ENCODE measurements at regions not wholly inside any gene's neighbourhood (a gene's known extent, or its start where the extent isn't known, plus 50 kb on each side); places are given as distances from the start of the nearest gene placed in this dataset.
"Not testable (repeated sequence)": the region's sequence is repeated elsewhere in the genome, so short reads cannot be mapped to it uniquely, and the experiment has no call there.

GRCh38 chr18:78273876-78274275 lies 705.7 kb upstream of the SALL3 start:
- H2AFZ ChIP-seq (ENCODE audit: low read depth, low read length): no peak overlapping the region
- no peaks in the 10 kb centered on the region for H3K36me3 ChIP-seq (ENCODE audit: insufficient read depth, low read length)
- H3K4me3 ChIP-seq (ENCODE audit: low read length): no peak overlapping the region
- H3K27me3 ChIP-seq (ENCODE audit: insufficient read depth, low read depth, low read length): no peaks in the 10 kb centered on the region
- no peak for TF ChIP-seq REST (IDR thresholded peaks at IDR 0.05; ENCODE audit: borderline replicate concordance)
- TF ChIP-seq RAD21 (conservative IDR thresholded peaks at IDR 0.05): no peak
- no peak for TF ChIP-seq POLR2AphosphoS5 (IDR thresholded peaks at IDR 0.05)
- no peak for TF ChIP-seq SMC3 (conservative IDR thresholded peaks at IDR 0.05; ENCODE audit: poor library complexity)
- TF ChIP-seq CTCF (IDR thresholded peaks at IDR 0.05; ENCODE audit: poor library complexity, severe bottlenecking): no peak
- no peak for TF ChIP-seq EP300 (conservative IDR thresholded peaks at IDR 0.05; ENCODE audit: poor library complexity, severe bottlenecking)
- TF ChIP-seq MXI1 (conservative IDR thresholded peaks at IDR 0.05; ENCODE audit: poor library complexity, severe bottlenecking): no peak
- TF ChIP-seq EZH2 (IDR thresholded peaks at IDR 0.05; ENCODE audit: borderline replicate concordance, insufficient read depth, low read length, poor library complexity, severe bottlenecking): no peak
- TF ChIP-seq TAF1 (IDR thresholded peaks at IDR 0.05; ENCODE audit: low read depth): no peak
- H3K79me2 ChIP-seq (replicated peaks; ENCODE audit: insufficient read depth, low read length): no peaks in the 10 kb centered on the region
- no peak overlapping the region for H3K4me2 ChIP-seq (ENCODE audit: low read length)
- H4K20me1 ChIP-seq (ENCODE audit: insufficient read depth): no peaks in the 10 kb centered on the region
- no peaks in the 10 kb centered on the region for H3F3A ChIP-seq (ENCODE audit: insufficient read depth, low read length, poor library complexity, severe bottlenecking)
- H3K27ac ChIP-seq (ENCODE audit: low read length): no peak overlapping the region
- H3K9ac ChIP-seq (ENCODE audit: low read length): no peak overlapping the region
- peaks cover 8% of the 10 kb centered on the region for H3K9me3 ChIP-seq (ENCODE audit: low read length)
- H3K9me2 ChIP-seq (ENCODE audit: insufficient read depth, low read length): no peaks in the 10 kb centered on the region

- not testable (repeated sequence) for H2AFZ ChIP-seq (ENCODE audit: low read depth, low read length); H3K9me2 ChIP-seq (ENCODE audit: insufficient read depth, low read length); H3K27me3 ChIP-seq (ENCODE audit: insufficient read depth, low read depth, low read length); H3K9me3 ChIP-seq (ENCODE audit: low read length); H3F3A ChIP-seq (ENCODE audit: insufficient read depth, low read length, poor library complexity, severe bottlenecking); H4K20me1 ChIP-seq (ENCODE audit: insufficient read depth); H3K9ac ChIP-seq (ENCODE audit: low read length); H3K4me3 ChIP-seq (ENCODE audit: low read length); H3K36me3 ChIP-seq (ENCODE audit: insufficient read depth, low read length); H3K27ac ChIP-seq (ENCODE audit: low read length); H3K79me2 ChIP-seq (replicated peaks; ENCODE audit: insufficient read depth, low read length); H3K4me2 ChIP-seq (ENCODE audit: low read length)
These were observed 696.2 kb upstream of the SALL3 start for GRCh38 chr18:78283425-78283824.
